Osteoblast (primary cell): ENCODE measurements at regions not wholly inside any gene's neighbourhood (a gene's known extent, or its start where the extent isn't known, plus 50 kb on each side); places are given as distances from the start of the nearest gene placed in this dataset.

Experiments
- DNase-seq: peaks from one replicate; pipeline ENCODE4 v3.0.0; 2011; ENCODE audit warnings: low spot score, mixed read lengths; ENCODE audit not compliant: insufficient read length; ENCODE audit errors: missing footprints
- H2AFZ ChIP-seq: 2 replicates; pipeline ENCODE4 v1.6.0; 2011; ENCODE audit warnings: mild to moderate bottlenecking, low read length
- H3K27ac ChIP-seq: 2 replicates; pipeline ENCODE4 v1.5.1; 2011; ENCODE audit warnings: mild to moderate bottlenecking, low read depth, low read length, moderate library complexity
- H3K27me3 ChIP-seq: 2 replicates; pipeline ENCODE4 v1.6.0; 2012; ENCODE audit warnings: mild to moderate bottlenecking, control low read depth, inconsistent platforms, low read length, moderate library complexity; ENCODE audit not compliant: insufficient read depth
- H3K36me3 ChIP-seq: 2 replicates; pipeline ENCODE4 v1.5.1; 2011; ENCODE audit warnings: mild to moderate bottlenecking, low read length, control low read depth, moderate library complexity; ENCODE audit not compliant: insufficient read depth
- H3K4me1 ChIP-seq: 2 replicates; pipeline ENCODE4 v1.5.1; 2011; ENCODE audit warnings: mild to moderate bottlenecking, low read length, control low read depth, moderate library complexity; ENCODE audit not compliant: insufficient read depth
- H3K4me2 ChIP-seq: 2 replicates; pipeline ENCODE4 v1.6.0; 2011; ENCODE audit warnings: mild to moderate bottlenecking, low read length; ENCODE audit not compliant: insufficient read depth
- H3K4me3 ChIP-seq: fragments of 200-600 bp; sonication (generic); 3 replicates; pipeline ENCODE4 v1.5.1; 2012; ENCODE audit warnings: mild to moderate bottlenecking, low read length, inconsistent platforms; ENCODE audit not compliant: insufficient read depth
- H3K79me2 ChIP-seq: 2 replicates; pipeline ENCODE4 v1.6.0; 2012; ENCODE audit warnings: mild to moderate bottlenecking, low read length, control low read depth, inconsistent platforms; ENCODE audit not compliant: insufficient read depth
- H3K9me3 ChIP-seq: 2 replicates; pipeline ENCODE4 v1.5.1; 2011; ENCODE audit warnings: low read depth, low read length, control low read depth
- H4K20me1 ChIP-seq: 2 replicates; pipeline ENCODE4 v1.6.0; 2012; ENCODE audit warnings: mild to moderate bottlenecking, low read length, control low read depth; ENCODE audit not compliant: insufficient read depth
- CTCF ChIP-seq: IDR thresholded peaks from 2 replicates; pipeline ENCODE4 v1.5.1; 2011; ENCODE audit warnings: mild to moderate bottlenecking, low read depth, low read length, moderate library complexity; ENCODE audit errors: extremely low read depth

- Histone ChIP-seq H3K36me3 (no peaks in the 10 kb centered on the region), H3K27ac (peak overlapping the region; percentile 25), H3K4me1 (peaks cover 14% of the 10 kb centered on the region), H4K20me1 (no peaks in the 10 kb centered on the region), H3K9me3 (no peaks in the 10 kb centered on the region), H3K4me3 (no peak overlapping the region), H3K79me2 (no peaks in the 10 kb centered on the region), H3K27me3 (no peaks in the 10 kb centered on the region), H3K4me2 (peak overlapping the region; percentile 35), H2AFZ (no peak overlapping the region)
- no peak for TF ChIP-seq CTCF
- peak; percentile 93 for DNase-seq
Observed at GRCh38 chr10:78416031-78417011, 382.7 kb downstream of the RPS24 start.

GRCh38 chr10:78417425-78418370 lies 384.0 kb downstream of the RPS24 start:
- Histone ChIP-seq H4K20me1 (no peaks in the 10 kb centered on the region), H3K4me2 (no peak overlapping the region), H3K27ac (peak overlapping the region; percentile 19), H3K27me3 (no peaks in the 10 kb centered on the region), H3K4me3 (no peak overlapping the region), H3K4me1 (peaks cover 14% of the 10 kb centered on the region), H2AFZ (no peak overlapping the region), H3K9me3 (no peaks in the 10 kb centered on the region), H3K36me3 (no peaks in the 10 kb centered on the region), H3K79me2 (no peaks in the 10 kb centered on the region)
- no peak for TF ChIP-seq CTCF
- no peak for DNase-seq

- Histone ChIP-seq H2AFZ (no peak overlapping the region), H3K4me2 (no peak overlapping the region), H3K27me3 (no peaks in the 10 kb centered on the region), H4K20me1 (no peaks in the 10 kb centered on the region), H3K9me3 (no peaks in the 10 kb centered on the region), H3K36me3 (no peaks in the 10 kb centered on the region), H3K27ac (no peak overlapping the region), H3K79me2 (no peaks in the 10 kb centered on the region), H3K4me1 (peaks cover 14% of the 10 kb centered on the region), H3K4me3 (no peak overlapping the region)
- DNase-seq = no peak
- no peak for TF ChIP-seq CTCF
Observed at GRCh38 chr10:78419481-78420265, 386.0 kb downstream of the RPS24 start.
